IMR-90 (cell line): ENCODE measurements at regions not wholly inside any gene's neighbourhood (a gene's known extent, or its start where the extent isn't known, plus 50 kb on each side); places are given as distances from the start of the nearest gene placed in this dataset.

Experiments used
- ATAC-seq: fragments of 200-7000 bp; cut with Tn5 transposase; 2 replicates; pipeline ENCODE4 v1.9.1; 2020; ENCODE audit warnings: low read depth, mild to moderate bottlenecking, moderate library complexity
- BruUV-seq: library from RNA; stranded (reverse); fragments of 400-500 nt; replicated peaks from 2 replicates; lab custom pipeline; 2021; lab: Mats Ljungman, UMichigan
- CTCF ChIA-PET: fragments of 300-600 bp; formaldehyde crosslinking; extraction: SDS; loops from one replicate; lab custom pipeline; 2021; ENCODE audit warnings: antibody characterized with exemption; lab: Yijun Ruan, JAX
- POLR2A ChIA-PET: fragments of 300-600 bp; sonication (Branson Sonifier 250); formaldehyde crosslinking; loops from one replicate; lab custom pipeline; 2022; ENCODE audit warnings: antibody characterized with exemption; ENCODE audit not compliant: unreplicated experiment; lab: Charles Lee
- DNase-seq: peaks from one replicate; pipeline ENCODE4 v3.0.0; 2013
- H2AFZ ChIP-seq: replicated peaks from 2 replicates; pipeline ENCODE3; 2013; ENCODE audit warnings: low read length, mild to moderate bottlenecking; ENCODE audit not compliant: poor library complexity
- H2AK5ac ChIP-seq: 2 replicates; pipeline ENCODE4 v1.6.1; 2013; ENCODE audit warnings: low read depth, low read length, inconsistent platforms
- H2AK9ac ChIP-seq: replicated peaks from 2 replicates; pipeline ENCODE3; 2013; ENCODE audit warnings: mild to moderate bottlenecking, low read depth, low read length, moderate library complexity; ENCODE audit not compliant: poor library complexity
- H2BK120ac ChIP-seq: 2 replicates; pipeline ENCODE4 v1.6.1; 2013; ENCODE audit warnings: low read depth, low read length, inconsistent platforms
- H2BK15ac ChIP-seq: 3 replicates; pipeline ENCODE4 v1.6.1; 2013; ENCODE audit warnings: low read depth, low read length, inconsistent platforms
- H2BK20ac ChIP-seq: 2 replicates; pipeline ENCODE4 v1.6.1; 2013; ENCODE audit warnings: low read depth, mild to moderate bottlenecking, inconsistent platforms, low read length, moderate library complexity
- H2BK5ac ChIP-seq: 2 replicates; pipeline ENCODE4 v1.6.1; 2013; ENCODE audit warnings: mild to moderate bottlenecking, low read depth, low read length, inconsistent platforms; ENCODE audit not compliant: poor library complexity, severe bottlenecking
- H3K14ac ChIP-seq: replicated peaks from 2 replicates; pipeline ENCODE4 v1.6.1; 2013; ENCODE audit warnings: low read depth, low read length, inconsistent platforms
- H3K18ac ChIP-seq: 2 replicates; pipeline ENCODE4 v1.6.1; 2013; ENCODE audit warnings: low read depth, low read length, control low read depth
- H3K23ac ChIP-seq: 2 replicates; pipeline ENCODE4 v1.6.1; 2013; ENCODE audit warnings: low read depth, low read length, inconsistent platforms
- H3K27ac ChIP-seq: 2 replicates; pipeline ENCODE4 v1.5.1; 2013; ENCODE audit warnings: mild to moderate bottlenecking, control low read depth, low read length; ENCODE audit not compliant: insufficient read depth
- H3K27me3 ChIP-seq: 2 replicates; pipeline ENCODE4 v1.6.1; 2013; ENCODE audit warnings: low read length; ENCODE audit not compliant: control insufficient read depth, insufficient read depth
- H3K36me3 ChIP-seq: 2 replicates; pipeline ENCODE4 v1.6.1; 2013; ENCODE audit warnings: low read length, mixed read lengths; ENCODE audit not compliant: control insufficient read depth, insufficient read depth
- H3K4ac ChIP-seq: 2 replicates; pipeline ENCODE4 v1.6.1; 2013; ENCODE audit warnings: low read depth, low read length, inconsistent platforms
- H3K4me1 ChIP-seq: 2 replicates; pipeline ENCODE4 v1.6.1; 2013; ENCODE audit warnings: low read length, mixed read lengths; ENCODE audit not compliant: control insufficient read depth, insufficient read depth
- H3K4me2 ChIP-seq: 2 replicates; pipeline ENCODE4 v1.6.1; 2013; ENCODE audit warnings: low read depth, mild to moderate bottlenecking, control low read depth, low read length, moderate library complexity
- H3K4me3 ChIP-seq: 2 replicates; pipeline ENCODE4 v1.5.1; 2013; ENCODE audit warnings: low read depth, mild to moderate bottlenecking, control low read depth, low read length, moderate library complexity; ENCODE audit not compliant: insufficient read depth
- H3K56ac ChIP-seq: 2 replicates; pipeline ENCODE4 v1.6.1; 2013; ENCODE audit warnings: low read length, inconsistent platforms; ENCODE audit not compliant: insufficient read depth; ENCODE audit errors: extremely low read depth
- H3K79me1 ChIP-seq, 2 experiments: 2 replicates each; pipeline ENCODE4 v1.6.1; 2013; ENCODE audit warnings: low read length in 2 of 2, inconsistent platforms in 1 of 2, low read depth in 1 of 2
- H3K9ac ChIP-seq: 2 replicates; pipeline ENCODE4 v1.6.1; 2013; ENCODE audit warnings: low read depth, low read length, control low read depth
- H3K9me1 ChIP-seq: 2 replicates; pipeline ENCODE4 v1.6.1; 2013; ENCODE audit warnings: low read length, inconsistent platforms; ENCODE audit not compliant: insufficient read depth
- H3K9me3 ChIP-seq: 2 replicates; pipeline ENCODE4 v1.6.1; 2013; ENCODE audit warnings: low read length; ENCODE audit not compliant: control insufficient read depth, insufficient read depth
- H4K20me1 ChIP-seq: 2 replicates; pipeline ENCODE4 v1.6.1; 2013; ENCODE audit warnings: low read length, inconsistent platforms; ENCODE audit not compliant: insufficient read depth
- H4K5ac ChIP-seq: 2 replicates; pipeline ENCODE4 v1.6.1; 2013; ENCODE audit warnings: mild to moderate bottlenecking, low read depth, low read length, control low read depth
- H4K8ac ChIP-seq, 2 experiments: 2 replicates each; pipeline ENCODE4 v1.6.1; 2013; ENCODE audit warnings: low read depth in 2 of 2, low read length in 2 of 2, control low read depth in 1 of 2, inconsistent platforms in 1 of 2
- H4K91ac ChIP-seq: 2 replicates; pipeline ENCODE4 v1.6.1; 2013; ENCODE audit warnings: low read depth, low read length, inconsistent platforms; ENCODE audit not compliant: insufficient read depth
- BHLHE40 ChIP-seq: fragments of 150-350 bp; IDR thresholded peaks from 2 replicates; pipeline ENCODE4 v1.6.1; 2016; ENCODE audit warnings: mild to moderate bottlenecking, low read depth, low read length
- CEBPB ChIP-seq: IDR thresholded peaks from 2 replicates; pipeline ENCODE4 v1.6.1; 2012; ENCODE audit warnings: low read depth, low read length, improper control_type of control experiment
- CHD1 ChIP-seq: IDR thresholded peaks from 2 replicates; pipeline ENCODE4 v1.6.1; 2012; ENCODE audit warnings: low read depth, low read length, improper control_type of control experiment
- MAFK ChIP-seq: IDR thresholded peaks from 2 replicates; pipeline ENCODE4 v1.6.1; 2012; ENCODE audit warnings: low read depth, low read length, improper control_type of control experiment
- MAZ ChIP-seq: IDR thresholded peaks from 2 replicates; pipeline ENCODE4 v1.6.1; 2012; ENCODE audit warnings: low read depth, mild to moderate bottlenecking, low read length, improper control_type of control experiment, moderate library complexity, borderline replicate concordance
- MXI1 ChIP-seq: IDR thresholded peaks from 2 replicates; pipeline ENCODE4 v1.6.1; 2012; ENCODE audit warnings: low read depth, mild to moderate bottlenecking, low read length, moderate library complexity, borderline replicate concordance
- POLR2A ChIP-seq: IDR thresholded peaks from 2 replicates; pipeline ENCODE4 v1.6.1; 2012; ENCODE audit warnings: mild to moderate bottlenecking, low read depth, low read length
- RCOR1 ChIP-seq: IDR thresholded peaks from 2 replicates; pipeline ENCODE4 v1.6.1; 2012; ENCODE audit warnings: mild to moderate bottlenecking, low read length, improper control_type of control experiment; ENCODE audit not compliant: insufficient replicate concordance
- RFX5 ChIP-seq: IDR thresholded peaks from 2 replicates; pipeline ENCODE4 v1.8.0; 2012; ENCODE audit warnings: low read depth, mild to moderate bottlenecking, low read length, moderate library complexity
- SMC3 ChIP-seq: fragments of 150-350 bp; IDR thresholded peaks from 2 replicates; pipeline ENCODE4 v1.6.1; 2016; ENCODE audit warnings: low read depth, mild to moderate bottlenecking, antibody characterized with exemption, low read length, moderate library complexity
- WGBS, 2 experiments: methylation state at CpG; one replicate each; pipeline versions ENCODE4 v1.1.5 to v1.1.7; 2013; ENCODE audit warnings: missing lambda C conversion rate in 2 of 2; ENCODE audit not compliant: insufficient read length in 1 of 2; ENCODE audit errors: extremely low coverage in 2 of 2; 5-methylcytosine and 5-hydroxymethylcytosine counted together
- dilution Hi-C: fragments of 300-500 bp; cut with HindIII; formaldehyde crosslinking; loops from one replicate; pipeline ENCODE4 v1.14.3; 2018; ENCODE audit warnings: low sequenced_read_pairs; ENCODE audit not compliant: unreplicated experiment
- in situ Hi-C: fragments of 300-500 bp; cut with MboI; formaldehyde crosslinking; loops from 3 replicates; pipeline ENCODE4 v1.14.3; 2019; ENCODE audit warnings: low sequenced_read_pairs, inconsistent platforms, mixed read lengths
- intact Hi-C: fragments of 100-400 bp; cut with micrococcal nuclease; formaldehyde crosslinking; loops from 2 replicates; pipeline ENCODE4 v1.10.0; 2022
- TF ChIP-seq, protein P1 (sequence below): fragments of 150-350 bp; IDR thresholded peaks from 2 replicates; pipeline ENCODE4 v1.6.1; 2016; ENCODE audit warnings: low read depth, mild to moderate bottlenecking, low read length, moderate library complexity, borderline replicate concordance
- TF ChIP-seq, protein P2 (sequence below): conservative IDR thresholded peaks from 2 replicates; pipeline ENCODE4 v1.5.1; 2012; ENCODE audit warnings: mild to moderate bottlenecking, low read depth, low read length, improper control_type of control experiment

DNA sequence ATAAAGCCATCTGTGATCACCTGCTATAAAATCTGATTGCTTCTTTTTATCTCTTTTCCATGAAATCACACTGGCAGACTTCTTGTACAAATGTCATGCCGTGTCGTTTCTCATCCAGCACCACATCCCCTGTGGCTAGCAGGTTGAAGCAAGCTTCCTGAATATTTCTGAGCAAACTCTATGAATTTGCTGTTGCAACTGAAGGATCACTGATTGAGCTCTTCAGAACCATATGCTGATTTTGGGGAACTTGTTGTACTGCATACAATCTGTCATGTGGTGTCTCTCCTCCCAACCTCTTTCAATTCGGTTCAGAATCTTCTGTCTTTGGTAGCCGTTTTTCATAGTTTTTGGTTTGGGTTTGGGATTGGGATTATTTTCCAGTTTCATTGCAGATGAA is 57.7 kb upstream of the RBMS1 start:
- Histone ChIP-seq H4K20me1 (no peaks in the 10 kb centered on the region), H2AFZ (no peak overlapping the region), H3K56ac (no peak overlapping the region), H3K27me3 (no peaks in the 10 kb centered on the region), H3K18ac (no peak overlapping the region), H3K4ac (no peak overlapping the region), H3K27ac (no peak overlapping the region), H3K4me3 (no peak overlapping the region), H3K4me2 (no peak overlapping the region), H3K36me3 (no peaks in the 10 kb centered on the region), H2BK5ac (no peak overlapping the region), H2AK5ac (no peak overlapping the region), H2BK15ac (no peak overlapping the region), H4K5ac (no peak overlapping the region), H2AK9ac (no peak overlapping the region), H3K9me3 (no peaks in the 10 kb centered on the region), H3K79me1 (no peaks in the 10 kb centered on the region), H2BK120ac (no peak overlapping the region), H3K9ac (no peak overlapping the region), H3K9me1 (no peaks in the 10 kb centered on the region), H4K91ac (no peak overlapping the region), H3K14ac (no peak overlapping the region), H3K4me1 (no peaks in the 10 kb centered on the region), H2BK20ac (no peak overlapping the region), H3K23ac (no peak overlapping the region), H4K8ac (no peak overlapping the region)
- intact Hi-C loops: no loop called here
- POLR2A ChIA-PET: no interaction called here
- TF ChIP-seq MXI1 (no peak), CEBPB (no peak), MAFK (no peak), CHD1 (no peak), SMC3 (no peak), RCOR1 (no peak), POLR2A (no peak), RFX5 (no peak), MAZ (no peak), BHLHE40 (no peak)
- TF ChIP-seq, protein P1, sequence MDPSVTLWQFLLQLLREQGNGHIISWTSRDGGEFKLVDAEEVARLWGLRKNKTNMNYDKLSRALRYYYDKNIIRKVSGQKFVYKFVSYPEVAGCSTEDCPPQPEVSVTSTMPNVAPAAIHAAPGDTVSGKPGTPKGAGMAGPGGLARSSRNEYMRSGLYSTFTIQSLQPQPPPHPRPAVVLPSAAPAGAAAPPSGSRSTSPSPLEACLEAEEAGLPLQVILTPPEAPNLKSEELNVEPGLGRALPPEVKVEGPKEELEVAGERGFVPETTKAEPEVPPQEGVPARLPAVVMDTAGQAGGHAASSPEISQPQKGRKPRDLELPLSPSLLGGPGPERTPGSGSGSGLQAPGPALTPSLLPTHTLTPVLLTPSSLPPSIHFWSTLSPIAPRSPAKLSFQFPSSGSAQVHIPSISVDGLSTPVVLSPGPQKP: no peak
- TF ChIP-seq, protein P2, sequence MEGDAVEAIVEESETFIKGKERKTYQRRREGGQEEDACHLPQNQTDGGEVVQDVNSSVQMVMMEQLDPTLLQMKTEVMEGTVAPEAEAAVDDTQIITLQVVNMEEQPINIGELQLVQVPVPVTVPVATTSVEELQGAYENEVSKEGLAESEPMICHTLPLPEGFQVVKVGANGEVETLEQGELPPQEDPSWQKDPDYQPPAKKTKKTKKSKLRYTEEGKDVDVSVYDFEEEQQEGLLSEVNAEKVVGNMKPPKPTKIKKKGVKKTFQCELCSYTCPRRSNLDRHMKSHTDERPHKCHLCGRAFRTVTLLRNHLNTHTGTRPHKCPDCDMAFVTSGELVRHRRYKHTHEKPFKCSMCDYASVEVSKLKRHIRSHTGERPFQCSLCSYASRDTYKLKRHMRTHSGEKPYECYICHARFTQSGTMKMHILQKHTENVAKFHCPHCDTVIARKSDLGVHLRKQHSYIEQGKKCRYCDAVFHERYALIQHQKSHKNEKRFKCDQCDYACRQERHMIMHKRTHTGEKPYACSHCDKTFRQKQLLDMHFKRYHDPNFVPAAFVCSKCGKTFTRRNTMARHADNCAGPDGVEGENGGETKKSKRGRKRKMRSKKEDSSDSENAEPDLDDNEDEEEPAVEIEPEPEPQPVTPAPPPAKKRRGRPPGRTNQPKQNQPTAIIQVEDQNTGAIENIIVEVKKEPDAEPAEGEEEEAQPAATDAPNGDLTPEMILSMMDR: no peak
- BruUV-seq: no TSS peak
- no peak for ATAC-seq
- WGBS, 2 experiments: no CpG with 5 or more reads among the region's 4 CpGs
- CTCF ChIA-PET: no interaction called here
- DNase-seq: no peak
- dilution Hi-C loops: no loop called here
- in situ Hi-C loops: no loop called here
